ENCODE measurements at regions not wholly inside any gene's neighbourhood (a gene's known extent, or its start where the extent isn't known, plus 50 kb on each side); places are given as distances from the start of the nearest gene placed in this dataset.

DNA sequence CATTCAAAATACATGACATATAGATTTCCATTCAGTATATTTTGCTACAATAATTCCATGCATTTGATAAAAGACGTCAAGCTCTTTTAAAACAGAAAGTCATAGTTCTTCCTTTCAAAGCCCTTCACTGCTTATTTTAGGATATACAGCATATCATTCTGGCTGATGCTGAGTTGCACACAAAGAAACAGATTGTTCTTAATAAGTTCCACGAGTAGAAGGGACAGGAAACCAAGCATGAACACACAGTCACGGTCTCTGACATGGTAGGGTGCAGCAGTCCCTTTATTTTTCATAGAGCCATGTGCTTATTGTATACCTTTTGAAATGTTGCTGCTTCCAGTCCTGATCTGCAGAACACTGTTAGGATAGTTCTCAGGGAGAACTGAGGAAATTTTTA, 85.4 kb downstream of the MAGEB10 start:
- H3K9ac ChIP-seq (ENCODE audit: control insufficient read depth, extremely low read depth, insufficient read depth, low read length), result no peak overlapping the region
- H3K9me3 ChIP-seq (ENCODE audit: control insufficient read depth, low read depth, low read length), result no peaks in the 10 kb centered on the region
- FAIRE-seq, result no peak
- H3K9me1 ChIP-seq (ENCODE audit: control insufficient read depth, extremely low read depth, insufficient read depth, low read length), result no peaks in the 10 kb centered on the region
- no peaks in the 10 kb centered on the region for H3K36me3 ChIP-seq (ENCODE audit: control insufficient read depth in 2 of 2, extremely low read depth in 1 of 2, insufficient read depth in 2 of 2, low read length in 2 of 2)
- no peak overlapping the region for H2AFZ ChIP-seq (ENCODE audit: control insufficient read depth, low read length)
- dilution Hi-C loops (cut with MboI; ENCODE audit: extremely low pct_ligation_motif_present, low sequenced_read_pairs), result no loop called here
- TF ChIP-seq EZH2 (IDR thresholded peaks at IDR 0.05; ENCODE audit: low read length), result no peak
- no peak overlapping the region for H3K4me2 ChIP-seq (ENCODE audit: control insufficient read depth, extremely low read depth, insufficient read depth, low read depth, low read length)
- peaks cover 9% of the 10 kb centered on the region for H3K4me1 ChIP-seq (ENCODE audit: control insufficient read depth, extremely low read depth, insufficient read depth, low read length)
- no peak overlapping the region for H3K4me3 ChIP-seq (ENCODE audit: control insufficient read depth in 2 of 3, extremely low read depth in 1 of 3, insufficient read depth in 2 of 3, low read depth in 1 of 3, low read length in 3 of 3)
- no peak for DNase-seq (ENCODE audit: low read depth, low spot score)
- H3K27ac ChIP-seq (ENCODE audit: control insufficient read depth, insufficient read depth, low read length), result no peak overlapping the region
- no peaks in the 10 kb centered on the region for H3K27me3 ChIP-seq (ENCODE audit: control insufficient read depth, extremely low read depth, insufficient read depth, low read length)
- no peaks in the 10 kb centered on the region for H4K20me1 ChIP-seq (ENCODE audit: control insufficient read depth, extremely low read depth, insufficient read depth, low read length)
- H3K79me2 ChIP-seq (ENCODE audit: control insufficient read depth, insufficient read depth, low read length), result no peaks in the 10 kb centered on the region

DNA sequence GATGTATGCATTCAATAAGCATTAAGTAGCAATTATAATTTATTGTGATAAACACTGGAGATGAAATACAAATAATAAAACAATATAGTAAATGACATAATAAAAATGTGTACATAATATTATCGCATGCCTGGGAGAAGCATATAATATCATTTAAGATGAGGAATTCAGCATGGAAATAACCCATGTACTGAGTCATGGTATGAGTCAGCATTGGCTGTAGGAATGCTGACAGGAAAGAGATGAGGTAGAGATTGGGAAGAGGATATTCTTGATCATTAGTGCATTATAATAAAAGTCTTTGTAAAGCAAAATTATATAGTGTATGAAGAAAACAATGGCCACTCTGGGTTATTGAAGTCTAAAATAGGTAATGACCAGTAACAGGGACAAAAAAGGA, 82.8 kb downstream of the MAGEB10 start:
- no peaks in the 10 kb centered on the region for H3K27me3 ChIP-seq (ENCODE audit: control insufficient read depth, extremely low read depth, insufficient read depth, low read length)
- no peaks in the 10 kb centered on the region for H3K9me3 ChIP-seq (ENCODE audit: control insufficient read depth, low read depth, low read length)
- H4K20me1 ChIP-seq (ENCODE audit: control insufficient read depth, extremely low read depth, insufficient read depth, low read length), result no peaks in the 10 kb centered on the region
- no peak overlapping the region for H3K4me3 ChIP-seq (ENCODE audit: control insufficient read depth in 2 of 3, extremely low read depth in 1 of 3, insufficient read depth in 2 of 3, low read depth in 1 of 3, low read length in 3 of 3)
- TF ChIP-seq, protein P1, sequence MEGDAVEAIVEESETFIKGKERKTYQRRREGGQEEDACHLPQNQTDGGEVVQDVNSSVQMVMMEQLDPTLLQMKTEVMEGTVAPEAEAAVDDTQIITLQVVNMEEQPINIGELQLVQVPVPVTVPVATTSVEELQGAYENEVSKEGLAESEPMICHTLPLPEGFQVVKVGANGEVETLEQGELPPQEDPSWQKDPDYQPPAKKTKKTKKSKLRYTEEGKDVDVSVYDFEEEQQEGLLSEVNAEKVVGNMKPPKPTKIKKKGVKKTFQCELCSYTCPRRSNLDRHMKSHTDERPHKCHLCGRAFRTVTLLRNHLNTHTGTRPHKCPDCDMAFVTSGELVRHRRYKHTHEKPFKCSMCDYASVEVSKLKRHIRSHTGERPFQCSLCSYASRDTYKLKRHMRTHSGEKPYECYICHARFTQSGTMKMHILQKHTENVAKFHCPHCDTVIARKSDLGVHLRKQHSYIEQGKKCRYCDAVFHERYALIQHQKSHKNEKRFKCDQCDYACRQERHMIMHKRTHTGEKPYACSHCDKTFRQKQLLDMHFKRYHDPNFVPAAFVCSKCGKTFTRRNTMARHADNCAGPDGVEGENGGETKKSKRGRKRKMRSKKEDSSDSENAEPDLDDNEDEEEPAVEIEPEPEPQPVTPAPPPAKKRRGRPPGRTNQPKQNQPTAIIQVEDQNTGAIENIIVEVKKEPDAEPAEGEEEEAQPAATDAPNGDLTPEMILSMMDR (optimal IDR thresholded peaks at IDR 0.05 in 1 of 3, IDR thresholded peaks at IDR 0.05 in 1 of 3, conservative IDR thresholded peaks at IDR 0.05 in 1 of 3; ENCODE audit: extremely low read depth in 1 of 3, insufficient read depth in 2 of 3, low read length in 3 of 3), result no peak
- H3K79me2 ChIP-seq (ENCODE audit: control insufficient read depth, insufficient read depth, low read length), result no peaks in the 10 kb centered on the region
- DNase-seq (ENCODE audit: low read depth, low spot score), result peak; percentile 15
- no peak overlapping the region for H3K9ac ChIP-seq (ENCODE audit: control insufficient read depth, extremely low read depth, insufficient read depth, low read length)
- no peak for FAIRE-seq
- no peak overlapping the region for H3K4me2 ChIP-seq (ENCODE audit: control insufficient read depth, extremely low read depth, insufficient read depth, low read depth, low read length)
- H3K36me3 ChIP-seq (ENCODE audit: control insufficient read depth in 2 of 2, extremely low read depth in 1 of 2, insufficient read depth in 2 of 2, low read length in 2 of 2), result no peaks in the 10 kb centered on the region
- H3K9me1 ChIP-seq (ENCODE audit: control insufficient read depth, extremely low read depth, insufficient read depth, low read length), result no peaks in the 10 kb centered on the region
- no peak overlapping the region for H3K27ac ChIP-seq (ENCODE audit: control insufficient read depth, insufficient read depth, low read length)
- peaks cover 9% of the 10 kb centered on the region for H3K4me1 ChIP-seq (ENCODE audit: control insufficient read depth, extremely low read depth, insufficient read depth, low read length)
- dilution Hi-C loops (cut with MboI; ENCODE audit: extremely low pct_ligation_motif_present, low sequenced_read_pairs), result no loop called here
- H2AFZ ChIP-seq (ENCODE audit: control insufficient read depth, low read length), result no peak overlapping the region

DNA sequence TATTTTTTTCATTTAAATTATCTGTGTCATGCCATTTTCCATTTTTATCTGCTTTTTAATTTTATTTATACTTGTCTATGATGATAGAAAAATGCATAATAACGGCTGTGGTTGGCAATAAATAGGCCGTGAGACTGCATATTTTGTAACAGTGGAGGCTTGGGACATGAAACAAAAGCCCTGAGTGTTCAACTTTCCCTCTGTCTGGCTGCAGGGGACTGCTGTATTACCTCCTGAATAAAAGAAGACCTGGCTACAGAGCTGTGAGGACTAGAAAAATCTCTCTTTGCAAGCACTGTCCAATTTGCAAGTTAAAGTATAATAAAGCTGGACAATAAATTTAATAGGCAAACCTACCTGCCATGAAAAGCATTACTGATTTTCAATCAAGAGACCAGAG, 82.1 kb downstream of the MAGEB10 start:
- H4K20me1 ChIP-seq (ENCODE audit: control insufficient read depth, extremely low read depth, insufficient read depth, low read length), result no peaks in the 10 kb centered on the region
- no peak overlapping the region for H2AFZ ChIP-seq (ENCODE audit: control insufficient read depth, low read length)
- TF ChIP-seq, protein P1 (optimal IDR thresholded peaks at IDR 0.05 in 1 of 3, IDR thresholded peaks at IDR 0.05 in 1 of 3, conservative IDR thresholded peaks at IDR 0.05 in 1 of 3; ENCODE audit: extremely low read depth in 1 of 3, insufficient read depth in 2 of 3, low read length in 3 of 3), result no peak
- TF ChIP-seq EZH2 (IDR thresholded peaks at IDR 0.05; ENCODE audit: low read length), result no peak
- H3K27me3 ChIP-seq (ENCODE audit: control insufficient read depth, extremely low read depth, insufficient read depth, low read length), result no peaks in the 10 kb centered on the region
- H3K9me3 ChIP-seq (ENCODE audit: control insufficient read depth, low read depth, low read length), result no peaks in the 10 kb centered on the region
- H3K27ac ChIP-seq (ENCODE audit: control insufficient read depth, insufficient read depth, low read length), result no peak overlapping the region
- DNase-seq (ENCODE audit: low read depth, low spot score), result no peak
- FAIRE-seq, result no peak
- H3K9ac ChIP-seq (ENCODE audit: control insufficient read depth, extremely low read depth, insufficient read depth, low read length), result no peak overlapping the region
- H3K4me3 ChIP-seq (ENCODE audit: control insufficient read depth in 2 of 3, extremely low read depth in 1 of 3, insufficient read depth in 2 of 3, low read depth in 1 of 3, low read length in 3 of 3), result no peak overlapping the region
- H3K79me2 ChIP-seq (ENCODE audit: control insufficient read depth, insufficient read depth, low read length), result no peaks in the 10 kb centered on the region
- H3K9me1 ChIP-seq (ENCODE audit: control insufficient read depth, extremely low read depth, insufficient read depth, low read length), result no peaks in the 10 kb centered on the region
- no peak overlapping the region for H3K4me2 ChIP-seq (ENCODE audit: control insufficient read depth, extremely low read depth, insufficient read depth, low read depth, low read length)
- peaks cover 9% of the 10 kb centered on the region for H3K4me1 ChIP-seq (ENCODE audit: control insufficient read depth, extremely low read depth, insufficient read depth, low read length)
- H3K36me3 ChIP-seq (ENCODE audit: control insufficient read depth in 2 of 2, extremely low read depth in 1 of 2, insufficient read depth in 2 of 2, low read length in 2 of 2), result no peaks in the 10 kb centered on the region
- dilution Hi-C loops (cut with MboI; ENCODE audit: extremely low pct_ligation_motif_present, low sequenced_read_pairs), result no loop called here
